IPS DF 6.9 (cell line): ENCODE measurements at regions not wholly inside any gene's neighbourhood (a gene's known extent, or its start where the extent isn't known, plus 50 kb on each side); places are given as distances from the start of the nearest gene placed in this dataset.

ENCODE experiments used
- DNase-seq: peaks from one replicate; pipeline ENCODE4 v3.0.0-alpha.2; 2013; ENCODE audit warnings: low read depth, low spot score
- H3K27ac ChIP-seq: one replicate; pipeline ENCODE4 v1.5.1; 2013; ENCODE audit warnings: low read length, control low read depth
- H3K27me3 ChIP-seq: 2 replicates; pipeline ENCODE4 v1.6.1; 2013; ENCODE audit warnings: mild to moderate bottlenecking, low read length; ENCODE audit not compliant: control insufficient read depth, insufficient read depth
- H3K36me3 ChIP-seq: 2 replicates; pipeline ENCODE4 v1.6.1; 2013; ENCODE audit warnings: low read length; ENCODE audit not compliant: control insufficient read depth, insufficient read depth
- H3K4me1 ChIP-seq: 2 replicates; pipeline ENCODE4 v1.6.1; 2013; ENCODE audit warnings: low read length; ENCODE audit not compliant: control insufficient read depth, insufficient read depth
- H3K4me3 ChIP-seq: 2 replicates; pipeline ENCODE4 v1.5.1; 2013; ENCODE audit warnings: mild to moderate bottlenecking, low read length
- H3K9me3 ChIP-seq: 2 replicates; pipeline ENCODE4 v1.6.1; 2013; ENCODE audit warnings: low read length, inconsistent platforms; ENCODE audit not compliant: control insufficient read depth, insufficient read depth
- WGBS: extraction: QIAGEN DNeasy Blood & Tissue Kit; methylation state at CpG from one replicate; pipeline ENCODE4 v1.1.7; 2013; ENCODE audit warnings: mixed read lengths, missing lambda C conversion rate; ENCODE audit not compliant: insufficient read length, insufficient coverage; 5-methylcytosine and 5-hydroxymethylcytosine counted together

- DNase-seq = no peak
- H3K27ac ChIP-seq = no peak overlapping the region
- H3K36me3 ChIP-seq = no peaks in the 10 kb centered on the region
- no CpG with 5 or more reads among the region's 1 CpG for WGBS
- H3K27me3 ChIP-seq = no peaks in the 10 kb centered on the region
- H3K4me1 ChIP-seq = no peaks in the 10 kb centered on the region
- H3K4me3 ChIP-seq = no peak overlapping the region
- H3K9me3 ChIP-seq = no peaks in the 10 kb centered on the region
Measured at GRCh38 chr9:28587052-28587451, 1013.8 kb upstream of the C9orf72 start.

DNA sequence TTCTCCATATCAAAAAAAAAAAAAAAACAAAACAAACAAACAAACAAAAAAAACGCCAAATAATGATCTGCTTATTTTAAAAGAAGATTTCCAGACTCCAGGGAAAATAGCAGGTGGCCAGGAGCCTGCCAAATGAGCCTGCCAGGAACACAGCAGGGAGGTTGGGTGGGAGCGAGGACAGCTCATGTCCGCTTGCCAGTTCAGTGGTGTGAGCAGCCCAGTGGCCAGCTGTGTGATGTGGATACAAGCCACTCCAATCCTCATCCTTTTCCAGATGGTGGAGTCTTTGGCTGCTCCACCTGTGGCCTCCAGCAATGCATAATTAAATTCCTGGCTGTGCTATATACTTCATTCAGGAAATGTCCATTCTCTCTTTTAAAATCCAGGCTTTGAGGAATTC is 1025.1 kb upstream of the C9orf72 start:
- no peaks in the 10 kb centered on the region for H3K4me1 ChIP-seq
- no CpG with 5 or more reads among the region's 3 CpGs for WGBS
- DNase-seq = no peak

DNA sequence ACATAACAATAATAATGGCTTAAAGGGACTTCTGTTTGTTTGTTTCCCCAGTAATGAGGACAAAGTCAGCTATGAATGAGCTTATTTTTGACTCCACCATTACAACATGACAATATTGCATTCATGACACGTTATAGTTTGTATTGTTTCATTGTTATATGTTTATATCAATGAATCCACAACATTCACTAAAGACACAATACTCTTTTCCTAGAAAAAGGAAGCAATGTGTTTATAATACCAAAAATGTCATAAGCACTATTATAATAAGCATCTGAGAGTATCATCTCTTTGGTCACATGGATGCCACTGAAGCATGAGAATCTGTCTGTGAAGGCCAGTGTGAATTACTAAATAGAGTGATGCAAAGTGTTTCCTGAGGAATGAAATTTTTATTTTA is 1026.9 kb upstream of the C9orf72 start:
- Histone ChIP-seq H3K4me3 (no peak overlapping the region), H3K9me3 (no peaks in the 10 kb centered on the region), H3K4me1 (no peaks in the 10 kb centered on the region), H3K36me3 (no peaks in the 10 kb centered on the region), H3K27ac (no peak overlapping the region), H3K27me3 (no peaks in the 10 kb centered on the region)
- WGBS = no CpG with 5 or more reads among the region's 1 CpG
- no peak for DNase-seq

More for the DNA sequence above, 1025.1 kb upstream of the C9orf72 start:
- Histone ChIP-seq H3K4me3 (no peak overlapping the region), H3K27ac (no peak overlapping the region), H3K27me3 (no peaks in the 10 kb centered on the region), H3K9me3 (no peaks in the 10 kb centered on the region), H3K36me3 (no peaks in the 10 kb centered on the region)

DNA sequence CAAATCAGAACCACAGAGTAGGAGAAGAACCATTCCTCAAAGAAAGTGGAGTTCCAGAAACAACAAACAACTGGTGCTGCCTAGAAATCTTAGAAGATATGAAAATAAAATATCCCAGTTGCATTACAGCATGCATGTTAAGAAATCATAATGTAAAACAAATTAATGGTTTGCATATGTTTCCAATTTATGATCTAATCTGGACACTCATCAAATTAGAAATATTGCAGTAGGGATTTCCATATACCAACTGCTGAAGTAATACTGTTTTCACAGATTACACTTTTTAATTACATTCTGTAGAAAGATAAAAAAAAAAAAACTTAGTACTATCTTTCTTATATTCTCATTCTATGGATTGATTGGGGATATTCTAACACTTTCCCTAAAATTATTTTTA is 1034.6 kb upstream of the C9orf72 start:
- Histone ChIP-seq H3K4me3 (no peak overlapping the region), H3K9me3 (no peaks in the 10 kb centered on the region), H3K27ac (no peak overlapping the region), H3K27me3 (no peaks in the 10 kb centered on the region), H3K36me3 (no peaks in the 10 kb centered on the region), H3K4me1 (no peaks in the 10 kb centered on the region)
- no peak for DNase-seq

DNA sequence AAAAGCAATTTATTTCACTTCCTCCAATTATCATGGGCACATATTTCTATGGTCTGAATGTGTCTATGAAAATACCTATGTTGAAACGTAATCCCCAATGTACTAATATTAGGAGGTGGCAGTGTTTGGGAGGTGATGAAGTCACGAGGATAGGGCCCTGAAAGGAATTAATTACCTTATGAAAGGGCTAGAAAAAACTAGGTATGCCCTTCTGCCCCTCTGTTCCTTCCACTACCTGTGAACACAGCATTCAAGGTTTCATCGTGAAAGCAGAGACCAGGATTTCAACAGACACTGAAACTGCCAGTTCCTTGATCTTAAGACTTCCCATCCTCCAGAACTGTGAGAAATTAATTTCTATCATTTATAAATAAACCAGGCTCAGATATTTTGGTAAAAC is 1037.1 kb upstream of the C9orf72 start:
- H3K4me1 ChIP-seq = no peaks in the 10 kb centered on the region
- no CpG with 5 or more reads among the region's 3 CpGs for WGBS

DNA sequence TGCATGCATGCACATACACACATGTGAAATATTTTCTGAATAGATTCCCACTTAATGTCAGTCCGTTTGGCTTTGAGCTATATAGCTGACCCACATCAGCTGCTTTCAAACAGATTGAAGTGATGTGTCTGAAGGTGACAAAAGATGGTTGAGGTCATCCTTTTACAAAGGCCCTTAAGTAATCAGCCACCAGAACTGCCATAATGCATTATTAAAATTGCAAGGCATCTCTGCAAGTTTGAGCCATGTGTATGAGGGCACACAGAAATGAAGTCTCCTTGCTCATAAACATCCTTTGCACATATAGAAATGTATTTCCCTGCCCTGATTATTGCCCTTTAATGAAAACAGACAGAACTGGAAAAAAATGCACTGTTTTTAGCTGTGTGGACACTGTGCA is 1043.0 kb upstream of the C9orf72 start:
- Histone ChIP-seq H3K4me1 (no peaks in the 10 kb centered on the region), H3K27me3 (no peaks in the 10 kb centered on the region), H3K27ac (no peak overlapping the region), H3K4me3 (no peak overlapping the region), H3K36me3 (no peaks in the 10 kb centered on the region), H3K9me3 (no peaks in the 10 kb centered on the region)
- no peak for DNase-seq
- no CpG with 5 or more reads among the region's 1 CpG for WGBS

More for the DNA sequence above, 1037.1 kb upstream of the C9orf72 start:
- Histone ChIP-seq H3K9me3 (no peaks in the 10 kb centered on the region), H3K36me3 (no peaks in the 10 kb centered on the region), H3K4me3 (no peak overlapping the region), H3K27ac (no peak overlapping the region), H3K27me3 (no peaks in the 10 kb centered on the region)
- no peak for DNase-seq

DNA sequence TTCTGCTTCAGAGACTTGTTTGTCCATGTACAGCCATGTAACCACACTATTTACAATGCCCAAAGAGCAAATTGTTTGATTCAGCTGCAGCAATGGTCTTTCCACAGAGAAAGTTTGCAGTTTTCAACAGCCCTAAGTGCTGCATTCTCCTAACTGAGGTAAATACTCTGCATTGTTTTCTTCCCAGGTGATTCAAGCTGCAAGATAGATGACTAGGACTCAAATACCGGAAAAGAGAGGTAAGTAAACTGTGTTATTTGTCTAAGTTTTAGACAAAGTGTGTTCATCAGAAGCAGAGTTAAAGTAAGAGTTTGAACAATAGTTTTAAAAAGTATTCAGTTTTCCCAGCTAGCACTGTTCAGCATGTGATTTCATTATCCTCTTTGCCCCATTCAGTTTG is 1046.7 kb upstream of the C9orf72 start:
- H3K36me3 ChIP-seq = no peaks in the 10 kb centered on the region
- H3K4me3 ChIP-seq = no peak overlapping the region
- H3K27me3 ChIP-seq = no peaks in the 10 kb centered on the region
- no CpG with 5 or more reads among the region's 1 CpG for WGBS
- no peaks in the 10 kb centered on the region for H3K9me3 ChIP-seq
- no peaks in the 10 kb centered on the region for H3K4me1 ChIP-seq
- DNase-seq = no peak
- no peak overlapping the region for H3K27ac ChIP-seq

- Histone ChIP-seq H3K27ac (no peak overlapping the region), H3K9me3 (no peaks in the 10 kb centered on the region), H3K36me3 (no peaks in the 10 kb centered on the region), H3K27me3 (no peaks in the 10 kb centered on the region), H3K4me3 (no peak overlapping the region), H3K4me1 (no peaks in the 10 kb centered on the region)
- no CpG with 5 or more reads among the region's 2 CpGs for WGBS
- DNase-seq = no peak
Measured at GRCh38 chr9:28620661-28621060, 1047.4 kb upstream of the C9orf72 start.

DNA sequence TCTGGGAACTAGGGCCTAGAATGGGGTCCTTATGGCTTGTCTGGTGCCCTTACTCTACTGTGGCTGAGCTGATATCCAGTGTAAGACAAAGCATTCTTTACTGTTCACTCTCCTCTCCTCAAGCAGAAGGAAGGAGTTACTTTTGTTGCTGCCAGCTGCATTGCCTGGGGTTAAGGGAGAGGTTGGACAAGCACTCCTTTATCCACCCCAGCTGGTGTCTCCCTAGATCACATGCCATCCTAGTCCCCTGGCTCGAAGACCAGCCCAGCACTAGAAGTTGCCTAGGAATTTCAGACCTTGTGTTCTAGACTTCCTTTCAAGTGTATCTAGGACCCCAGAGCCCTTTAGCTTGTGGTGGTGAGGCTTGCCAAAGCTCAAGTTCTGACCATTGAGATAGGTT is 1051.5 kb upstream of the C9orf72 start:
- Histone ChIP-seq H3K27ac (no peak overlapping the region), H3K4me1 (no peaks in the 10 kb centered on the region), H3K4me3 (no peak overlapping the region), H3K9me3 (no peaks in the 10 kb centered on the region), H3K27me3 (no peaks in the 10 kb centered on the region), H3K36me3 (no peaks in the 10 kb centered on the region)
- no CpG with 5 or more reads among the region's 1 CpG for WGBS
- DNase-seq = no peak

DNA sequence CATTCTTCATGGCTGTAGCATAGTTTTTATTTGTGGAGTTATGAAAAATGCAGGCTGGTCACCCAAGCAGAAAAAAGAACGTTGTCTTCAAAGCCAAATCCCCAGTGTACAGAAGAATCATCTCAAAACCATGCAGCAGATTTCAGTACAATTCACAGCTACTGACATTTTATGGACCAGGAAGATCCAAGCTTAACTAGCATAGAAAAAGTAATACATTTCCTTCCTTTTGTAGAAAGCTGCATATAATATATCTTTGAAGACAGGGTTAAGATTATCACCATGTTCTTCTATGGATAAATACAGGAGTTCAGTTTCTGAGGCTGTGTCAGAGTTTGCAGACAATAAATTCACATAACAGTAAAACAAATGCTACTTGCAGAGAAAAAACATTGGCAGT is 1054.8 kb upstream of the C9orf72 start:
- no peaks in the 10 kb centered on the region for H3K4me1 ChIP-seq
- no peaks in the 10 kb centered on the region for H3K36me3 ChIP-seq
- H3K27ac ChIP-seq = no peak overlapping the region
- H3K9me3 ChIP-seq = no peaks in the 10 kb centered on the region
- H3K4me3 ChIP-seq = no peak overlapping the region
- no CpG with 5 or more reads among the region's 1 CpG for WGBS
- DNase-seq = no peak
- H3K27me3 ChIP-seq = no peaks in the 10 kb centered on the region

GRCh38 chr9:28648723-28649122 is 1075.4 kb upstream of the C9orf72 start:
- Histone ChIP-seq H3K9me3 (no peaks in the 10 kb centered on the region), H3K4me1 (peaks cover 2% of the 10 kb centered on the region; the same call in 1 of the 2 replicates), H3K27ac (no peak overlapping the region), H3K4me3 (no peak overlapping the region), H3K27me3 (no peaks in the 10 kb centered on the region), H3K36me3 (no peaks in the 10 kb centered on the region)
- WGBS = no CpG with 5 or more reads among the region's 3 CpGs
- peak; percentile 22 for DNase-seq
